MCF 10A (cell line): ENCODE measurements at regions not wholly inside any gene's neighbourhood (a gene's known extent, or its start where the extent isn't known, plus 50 kb on each side); places are given as distances from the start of the nearest gene placed in this dataset.
"Not testable (repeated sequence)": the region's sequence is repeated elsewhere in the genome, so short reads cannot be mapped to it uniquely, and the experiment has no call there.

ENCODE experiments used
- BruUV-seq: library from RNA; stranded (reverse); fragments of 400-500 nt; replicated peaks from 2 replicates; lab custom pipeline; 2021; lab: Mats Ljungman, UMichigan
- CTCF ChIA-PET: fragments of 300-600 bp; sonication (Branson Sonifier 250); formaldehyde crosslinking; extraction: SDS; loops from one replicate; lab custom pipeline; 2021; ENCODE audit warnings: antibody characterized with exemption, inconsistent platforms; lab: Yijun Ruan, JAX
- POLR2A ChIA-PET: fragments of 300-600, 350-650 bp; sonication (Branson Sonifier 250); formaldehyde crosslinking; extraction: SDS; loops from one replicate; lab custom pipeline; 2020; ENCODE audit warnings: antibody characterized with exemption, inconsistent platforms; lab: Yijun Ruan, JAX
- DNase-seq: peaks from one replicate; pipeline ENCODE4 v3.0.0-alpha.2; 2018; ENCODE audit not compliant: unreplicated experiment
- H3K27ac Mint-ChIP-seq: one replicate; pipeline ENCODE4 v1.8.0; 2022; ENCODE audit warnings: mild to moderate bottlenecking, low read depth, mixed read lengths; ENCODE audit not compliant: unreplicated experiment
- H3K27me3 Mint-ChIP-seq: one replicate; pipeline ENCODE4 v1.8.0; 2022; ENCODE audit warnings: mixed read lengths; ENCODE audit not compliant: insufficient read depth, unreplicated experiment
- H3K36me3 Mint-ChIP-seq: one replicate; pipeline ENCODE4 v1.8.0; 2022; ENCODE audit warnings: mild to moderate bottlenecking, moderate library complexity, mixed read lengths; ENCODE audit not compliant: insufficient read depth, unreplicated experiment
- H3K4me1 Mint-ChIP-seq: one replicate; pipeline ENCODE4 v1.8.0; 2022; ENCODE audit warnings: mixed read lengths; ENCODE audit not compliant: insufficient read depth, unreplicated experiment
- H3K4me3 Mint-ChIP-seq: one replicate; pipeline ENCODE4 v1.8.0; 2022; ENCODE audit warnings: mild to moderate bottlenecking, moderate library complexity, mixed read lengths; ENCODE audit not compliant: unreplicated experiment
- H3K9me3 Mint-ChIP-seq: one replicate; pipeline ENCODE4 v1.8.0; 2022; ENCODE audit warnings: mixed read lengths; ENCODE audit not compliant: unreplicated experiment
- CTCF ChIP-seq: fragments of 200-600 bp; IDR thresholded peaks from one replicate; pipeline ENCODE4 v1.8.0; 2022; ENCODE audit warnings: antibody characterized with exemption, mild to moderate bottlenecking; ENCODE audit not compliant: unreplicated experiment
- intact Hi-C: fragments of 100-400 bp; cut with micrococcal nuclease; formaldehyde crosslinking; loops from 2 replicates; pipeline ENCODE4 v1.14.1; 2022

DNA sequence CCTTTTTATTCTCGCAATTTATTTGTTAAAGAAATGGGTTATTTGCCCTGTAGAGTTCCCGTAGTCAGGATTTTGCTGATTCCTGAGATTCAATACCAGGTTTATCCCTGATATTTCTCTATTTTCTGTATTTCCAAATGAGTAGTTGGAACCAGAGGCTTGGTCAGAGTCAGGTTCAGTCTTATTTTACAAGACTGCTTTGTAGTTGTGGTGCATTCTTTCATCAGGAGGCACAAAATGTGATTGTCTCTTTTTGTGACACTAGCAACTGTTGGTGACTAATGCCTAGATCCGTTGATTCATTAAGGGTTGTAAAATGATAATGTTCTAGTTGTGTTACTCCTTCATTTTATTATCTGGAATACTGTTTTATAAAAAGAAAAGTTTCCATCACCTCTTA, 95.5 kb upstream of the TPTE start:
- Mint-ChIP-seq H3K4me3 (no peak overlapping the region), H3K4me1 (no peaks in the 10 kb centered on the region), H3K36me3 (no peaks in the 10 kb centered on the region), H3K27ac (no peak overlapping the region), H3K27me3 (no peaks in the 10 kb centered on the region), H3K9me3 (no peaks in the 10 kb centered on the region)
- intact Hi-C loops = no loop called here
- no peak for TF ChIP-seq CTCF
- DNase-seq = no peak
- CTCF ChIA-PET = no interaction called here
- no TSS peak for BruUV-seq
- POLR2A ChIA-PET = no interaction called here

DNA sequence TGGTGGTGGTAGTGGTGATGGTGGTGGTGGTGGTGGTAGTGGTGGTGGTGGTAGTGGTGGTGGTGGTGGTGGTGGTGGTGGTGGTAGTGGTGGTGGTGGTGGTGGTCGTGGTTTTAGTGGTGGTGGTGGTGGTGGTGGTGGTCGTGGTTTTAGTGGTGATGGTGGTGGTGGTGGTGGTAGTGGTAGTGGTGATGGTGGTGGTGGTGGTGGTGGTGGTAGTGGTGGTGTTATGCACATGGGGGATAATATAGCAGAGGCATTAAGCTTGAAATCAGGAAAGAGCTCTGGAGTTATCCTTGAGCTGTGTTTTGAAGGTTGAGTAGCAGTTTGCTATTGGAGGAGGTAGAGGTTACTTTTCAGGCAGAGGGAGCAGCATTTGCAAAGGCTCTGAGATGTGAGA, 94.6 kb upstream of the TPTE start:
- POLR2A ChIA-PET, H3K36me3 Mint-ChIP-seq, H3K4me3 Mint-ChIP-seq, CTCF ChIA-PET, H3K27ac Mint-ChIP-seq, H3K27me3 Mint-ChIP-seq, H3K9me3 Mint-ChIP-seq, intact Hi-C loops, H3K4me1 Mint-ChIP-seq, BruUV-seq, DNase-seq: not testable (repeated sequence)

DNA sequence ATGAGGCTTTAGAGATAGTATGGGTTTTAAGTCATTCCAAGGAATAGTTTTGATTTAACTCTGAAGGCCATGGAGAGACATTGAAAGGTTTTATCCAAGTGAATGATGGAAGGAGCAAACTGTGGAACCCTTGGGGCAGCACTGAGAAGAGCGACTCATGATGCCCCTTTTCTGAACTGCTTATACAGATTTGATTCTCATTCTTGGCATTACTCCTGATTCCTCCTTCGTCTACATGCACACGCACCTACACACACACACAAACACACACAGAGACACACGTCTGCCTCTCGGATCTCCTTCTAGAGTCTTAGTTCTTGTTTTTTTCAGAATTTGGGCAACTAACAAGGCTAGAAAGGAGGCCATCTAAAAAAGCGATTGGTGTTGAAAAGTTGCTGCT, 94.1 kb upstream of the TPTE start:
- H3K9me3 Mint-ChIP-seq, intact Hi-C loops, H3K4me3 Mint-ChIP-seq, H3K36me3 Mint-ChIP-seq, H3K4me1 Mint-ChIP-seq, H3K27me3 Mint-ChIP-seq, H3K27ac Mint-ChIP-seq, POLR2A ChIA-PET, DNase-seq, CTCF ChIA-PET, BruUV-seq: not testable (repeated sequence)

DNA sequence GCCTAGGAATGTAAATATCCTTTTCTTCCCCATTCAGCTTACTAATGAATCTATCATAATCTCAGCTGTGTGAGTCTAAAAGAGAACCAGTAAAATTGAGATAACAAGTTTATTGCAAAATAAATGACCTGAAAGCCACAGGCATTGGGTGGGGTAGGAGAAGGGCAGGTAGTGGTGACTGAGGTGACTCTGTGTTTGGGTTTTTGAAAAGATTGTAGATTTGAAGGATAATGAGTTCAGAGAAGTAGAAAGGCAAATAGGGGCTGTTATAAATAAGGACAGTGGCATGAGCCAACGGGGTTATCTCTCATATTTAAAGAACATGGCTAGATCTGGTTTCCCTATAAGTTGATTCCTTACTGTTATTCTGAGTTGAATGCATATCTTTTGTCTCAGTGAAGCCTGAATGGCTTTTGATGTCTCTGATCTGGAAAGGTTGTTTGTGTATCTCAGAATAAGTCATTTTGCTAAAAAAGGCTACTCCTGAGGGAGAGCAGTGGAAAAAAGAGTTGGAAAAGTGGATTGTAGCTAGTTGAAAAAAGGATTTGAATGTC, 92.3 kb upstream of the TPTE start:
- POLR2A ChIA-PET, H3K36me3 Mint-ChIP-seq, DNase-seq, intact Hi-C loops, H3K4me3 Mint-ChIP-seq, H3K9me3 Mint-ChIP-seq, BruUV-seq, H3K27me3 Mint-ChIP-seq, H3K27ac Mint-ChIP-seq, CTCF ChIA-PET, H3K4me1 Mint-ChIP-seq: not testable (repeated sequence)

DNA sequence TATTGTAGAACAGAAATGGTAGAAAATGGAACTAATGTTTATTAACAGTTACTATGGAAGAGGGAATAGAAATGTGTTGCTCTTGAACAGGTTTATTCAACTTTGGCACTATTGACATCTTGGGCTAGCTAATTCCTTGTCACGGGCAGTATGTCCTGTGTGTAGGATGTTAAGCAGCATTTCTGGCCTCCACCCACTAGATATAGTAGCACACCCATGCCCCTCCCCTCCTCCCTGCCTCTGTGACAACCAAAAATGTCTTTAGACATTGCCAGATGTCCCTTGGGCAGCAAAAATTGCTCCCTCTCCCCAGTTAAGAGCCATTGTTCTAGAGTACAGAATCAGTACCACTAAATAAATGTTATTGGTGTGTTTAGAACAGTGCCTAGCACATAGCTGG, 91.4 kb upstream of the TPTE start:
- intact Hi-C loops = no loop called here
- H3K27ac Mint-ChIP-seq = no peak overlapping the region
- no peaks in the 10 kb centered on the region for H3K36me3 Mint-ChIP-seq
- H3K4me1 Mint-ChIP-seq = no peaks in the 10 kb centered on the region
- POLR2A ChIA-PET = no interaction called here
- no peak for TF ChIP-seq CTCF
- no peak for DNase-seq
- no peak overlapping the region for H3K4me3 Mint-ChIP-seq
- no peaks in the 10 kb centered on the region for H3K27me3 Mint-ChIP-seq
- CTCF ChIA-PET = no interaction called here
- BruUV-seq = no TSS peak
- H3K9me3 Mint-ChIP-seq = peaks cover 6% of the 10 kb centered on the region

DNA sequence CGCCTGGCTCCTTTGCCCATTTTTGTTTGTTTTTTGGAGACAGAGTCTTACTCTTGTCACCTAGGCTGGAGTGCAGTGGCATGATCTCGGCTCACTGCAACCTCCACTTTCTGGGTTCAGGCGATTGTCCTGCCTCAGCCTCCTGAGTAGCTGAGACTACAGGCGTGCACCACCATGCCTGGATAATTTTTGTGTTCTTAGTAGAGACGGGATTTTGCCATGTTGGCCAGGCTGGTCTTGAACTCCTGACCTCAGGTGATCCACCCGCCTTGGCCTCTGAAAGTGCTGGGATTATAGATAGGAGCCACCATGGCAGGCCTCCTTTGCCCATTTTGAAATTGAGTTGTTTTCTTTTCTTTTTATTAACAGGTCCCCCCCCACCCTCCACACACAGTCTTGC, 89.4 kb upstream of the TPTE start:
- H3K27me3 Mint-ChIP-seq, H3K27ac Mint-ChIP-seq, BruUV-seq, POLR2A ChIA-PET, H3K4me1 Mint-ChIP-seq, CTCF ChIA-PET, H3K9me3 Mint-ChIP-seq, DNase-seq, H3K4me3 Mint-ChIP-seq, intact Hi-C loops, H3K36me3 Mint-ChIP-seq: not testable (repeated sequence)

GRCh38 chr21:10432456-10432855, 88.9 kb upstream of the TPTE start:
- CTCF ChIA-PET, H3K27me3 Mint-ChIP-seq, H3K36me3 Mint-ChIP-seq, H3K27ac Mint-ChIP-seq, BruUV-seq, intact Hi-C loops, H3K4me3 Mint-ChIP-seq, DNase-seq, H3K4me1 Mint-ChIP-seq, POLR2A ChIA-PET, H3K9me3 Mint-ChIP-seq: not testable (repeated sequence)

DNA sequence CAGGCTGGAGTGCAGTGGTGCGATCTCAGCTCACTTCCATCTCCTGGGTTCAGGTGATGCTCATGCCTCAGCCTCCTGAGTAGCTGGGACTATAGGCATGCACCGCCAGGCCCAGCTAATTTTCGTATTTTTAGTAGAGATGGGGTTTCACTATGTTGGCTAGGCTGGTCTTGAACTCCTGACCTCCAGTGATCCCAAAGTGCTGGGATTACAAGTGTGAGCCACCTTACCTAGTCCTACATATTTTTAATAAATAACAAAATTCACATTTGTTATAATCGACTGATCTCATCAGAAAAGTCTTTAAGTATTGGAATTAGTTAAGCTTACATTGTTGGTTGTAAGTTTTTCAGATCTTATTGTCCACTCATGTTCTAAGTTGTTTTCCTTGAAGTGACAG, 83.4 kb upstream of the TPTE start:
- H3K27ac Mint-ChIP-seq, CTCF ChIA-PET, H3K27me3 Mint-ChIP-seq, H3K9me3 Mint-ChIP-seq, intact Hi-C loops, POLR2A ChIA-PET, H3K36me3 Mint-ChIP-seq, H3K4me3 Mint-ChIP-seq, H3K4me1 Mint-ChIP-seq, DNase-seq, BruUV-seq: not testable (repeated sequence)
